HEK293 (cell line): ENCODE measurements at regions not wholly inside any gene's neighbourhood (a gene's known extent, or its start where the extent isn't known, plus 50 kb on each side); places are given as distances from the start of the nearest gene placed in this dataset.

Experiments
- CTCF ChIP-seq: fragments of 450-650 bp; formaldehyde crosslinking; IDR thresholded peaks from 2 replicates; pipeline ENCODE4 v1.5.1; 2016; ENCODE audit warnings: missing biosample characterization, missing genetic modification characterization
- GLI4 ChIP-seq: fragments of 450-650 bp; formaldehyde crosslinking; IDR thresholded peaks from 2 replicates; pipeline ENCODE4 v1.5.1; 2016; ENCODE audit warnings: missing biosample characterization, missing genetic modification characterization
- KLF16 ChIP-seq: fragments of 450-650 bp; formaldehyde crosslinking; IDR thresholded peaks from 2 replicates; pipeline ENCODE4 v1.5.1; 2017; ENCODE audit warnings: missing biosample characterization, missing genetic modification characterization
- REST ChIP-seq: fragments of 450-650 bp; formaldehyde crosslinking; IDR thresholded peaks from 2 replicates; pipeline ENCODE4 v1.5.1; 2016; ENCODE audit warnings: missing biosample characterization, missing genetic modification characterization
- TCF7L2 ChIP-seq: IDR thresholded peaks from 2 replicates; pipeline ENCODE4 v1.6.1; 2011; ENCODE audit warnings: low read depth, mild to moderate bottlenecking, inconsistent platforms, low read length, moderate library complexity, borderline replicate concordance
- YY1 ChIP-seq: fragments of 450-650 bp; formaldehyde crosslinking; IDR thresholded peaks from 2 replicates; pipeline ENCODE4 v1.5.1; 2018; ENCODE audit warnings: missing biosample characterization, missing genetic modification characterization
- ZBTB11 ChIP-seq: fragments of 450-650 bp; formaldehyde crosslinking; conservative IDR thresholded peaks from 2 replicates; pipeline ENCODE4 v1.5.1; 2016; ENCODE audit warnings: low read depth, missing biosample characterization, missing genetic modification characterization
- ZFP41 ChIP-seq: fragments of 450-650 bp; formaldehyde crosslinking; IDR thresholded peaks from 2 replicates; pipeline ENCODE4 v1.5.1; 2016; ENCODE audit warnings: missing biosample characterization, missing genetic modification characterization, borderline replicate concordance
- ZNF133 ChIP-seq: fragments of 450-650 bp; formaldehyde crosslinking; IDR thresholded peaks from 2 replicates; pipeline ENCODE4 v1.5.1; 2016; ENCODE audit warnings: missing biosample characterization, missing genetic modification characterization
- ZNF175 ChIP-seq: fragments of 450-650 bp; formaldehyde crosslinking; IDR thresholded peaks from 2 replicates; pipeline ENCODE4 v1.5.1; 2016; ENCODE audit warnings: missing biosample characterization, missing genetic modification characterization
- ZNF274 ChIP-seq, 2 experiments: fragments of 200-500 bp in 1 of 2; fragments of 450-650 bp in 1 of 2; sonication (Bioruptor generic) in 1 of 2; formaldehyde crosslinking in 1 of 2; IDR thresholded peaks; 2 replicates each; pipeline versions ENCODE4 v1.5.1 to v1.6.1; 2014 to 2016; ENCODE audit warnings: borderline replicate concordance in 1 of 2, inconsistent platforms in 1 of 2, low read length in 1 of 2, missing biosample characterization in 1 of 2, missing genetic modification characterization in 1 of 2
- ZNF404 ChIP-seq: fragments of 450-650 bp; formaldehyde crosslinking; IDR thresholded peaks from 2 replicates; pipeline ENCODE4 v1.5.1; 2017; ENCODE audit warnings: missing biosample characterization, missing genetic modification characterization
- ZNF830 ChIP-seq: fragments of 450-650 bp; IDR thresholded peaks from 2 replicates; pipeline ENCODE4 v1.5.0; 2018; ENCODE audit warnings: missing biosample characterization, missing genetic modification characterization, low read depth, mild to moderate bottlenecking, moderate library complexity
- ZSCAN23 ChIP-seq: fragments of 450-650 bp; formaldehyde crosslinking; IDR thresholded peaks from 2 replicates; pipeline ENCODE4 v1.5.1; 2016; ENCODE audit warnings: missing biosample characterization, missing genetic modification characterization

GRCh38 chr5:117496801-117497200 is 922.2 kb upstream of the SEMA6A start:
- TF ChIP-seq ZNF175 (tag by site-specific recombination), result no peak
- no peak for TF ChIP-seq REST (tag by site-specific recombination)
- no peak for TF ChIP-seq ZNF274 (IDR thresholded peaks at IDR 0.05; ENCODE audit: low read length)
- TF ChIP-seq ZNF274 (tag by site-specific recombination; IDR thresholded peaks at IDR 0.05; ENCODE audit: borderline replicate concordance), result no peak
- no peak for TF ChIP-seq ZNF830
- TF ChIP-seq ZBTB11 (tag by site-specific recombination), result no peak
- no peak for TF ChIP-seq CTCF (tag by site-specific recombination)
- TF ChIP-seq KLF16 (tag by site-specific recombination), result no peak
- no peak for TF ChIP-seq ZFP41 (tag by site-specific recombination)
- no peak for TF ChIP-seq TCF7L2
- TF ChIP-seq ZSCAN23, result no peak
- no peak for TF ChIP-seq ZNF404 (tag by site-specific recombination)
- TF ChIP-seq GLI4, result no peak
- no peak for TF ChIP-seq YY1
- TF ChIP-seq ZNF133 (tag by site-specific recombination), result no peak
